ELR (cell line): ENCODE measurements at regions not wholly inside any gene's neighbourhood (a gene's known extent, or its start where the extent isn't known, plus 50 kb on each side); places are given as distances from the start of the nearest gene placed in this dataset.

ENCODE experiments used
- DNase-seq: peaks from one replicate; pipeline ENCODE4 v3.0.0-alpha.2; 2015; ENCODE audit warnings: low read depth

GRCh38 chr20:43863821-43864544 is 50.7 kb upstream of the TOX2 start:
- DNase-seq: no peak

- DNase-seq: peak; percentile 41
Measured at GRCh38 chr20:43863330-43863729, 51.3 kb upstream of the TOX2 start.

GRCh38 chr20:43862438-43862837 is 52.2 kb upstream of the TOX2 start:
- DNase-seq: no peak

- DNase-seq: no peak
Measured at GRCh38 chr20:43859994-43860393, 54.7 kb upstream of the TOX2 start.

- DNase-seq: no peak
Measured at GRCh38 chr20:43857932-43858331, 56.7 kb upstream of the TOX2 start.

GRCh38 chr20:43857127-43857526 is 57.5 kb upstream of the TOX2 start:
- DNase-seq: no peak

- no peak for DNase-seq
Measured at GRCh38 chr20:43855803-43856202, 58.8 kb upstream of the TOX2 start.

GRCh38 chr20:43853918-43854317 is 60.7 kb upstream of the TOX2 start:
- no peak for DNase-seq

- DNase-seq: peak; percentile 79
Measured at GRCh38 chr20:43853174-43853803, 61.4 kb upstream of the TOX2 start.

- peak; percentile 94 for DNase-seq
Measured at GRCh38 chr20:43849496-43850186, 65.0 kb upstream of the TOX2 start.

- no peak for DNase-seq
Measured at GRCh38 chr20:43846516-43846905, 68.1 kb upstream of the TOX2 start.

GRCh38 chr20:43844778-43845614 is 69.7 kb upstream of the TOX2 start:
- peak; percentile 96 for DNase-seq

- no peak for DNase-seq
Measured at GRCh38 chr20:43843965-43844660, 70.5 kb upstream of the TOX2 start.

GRCh38 chr20:43843096-43843964 is 71.3 kb upstream of the TOX2 start:
- DNase-seq: peak; percentile 98

GRCh38 chr20:43842126-43843020 is 72.3 kb upstream of the TOX2 start:
- DNase-seq: no peak

GRCh38 chr20:43840382-43841070 is 74.1 kb upstream of the TOX2 start:
- DNase-seq: peak; percentile 68

- no peak for DNase-seq
Measured at GRCh38 chr20:43839793-43840199, 74.9 kb upstream of the TOX2 start.

GRCh38 chr20:43838703-43839060 is 76.0 kb upstream of the TOX2 start:
- no peak for DNase-seq
